ENCODE measurements at regions not wholly inside any gene's neighbourhood (a gene's known extent, or its start where the extent isn't known, plus 50 kb on each side); places are given as distances from the start of the nearest gene placed in this dataset.

- TF ChIP-seq, protein P1, sequence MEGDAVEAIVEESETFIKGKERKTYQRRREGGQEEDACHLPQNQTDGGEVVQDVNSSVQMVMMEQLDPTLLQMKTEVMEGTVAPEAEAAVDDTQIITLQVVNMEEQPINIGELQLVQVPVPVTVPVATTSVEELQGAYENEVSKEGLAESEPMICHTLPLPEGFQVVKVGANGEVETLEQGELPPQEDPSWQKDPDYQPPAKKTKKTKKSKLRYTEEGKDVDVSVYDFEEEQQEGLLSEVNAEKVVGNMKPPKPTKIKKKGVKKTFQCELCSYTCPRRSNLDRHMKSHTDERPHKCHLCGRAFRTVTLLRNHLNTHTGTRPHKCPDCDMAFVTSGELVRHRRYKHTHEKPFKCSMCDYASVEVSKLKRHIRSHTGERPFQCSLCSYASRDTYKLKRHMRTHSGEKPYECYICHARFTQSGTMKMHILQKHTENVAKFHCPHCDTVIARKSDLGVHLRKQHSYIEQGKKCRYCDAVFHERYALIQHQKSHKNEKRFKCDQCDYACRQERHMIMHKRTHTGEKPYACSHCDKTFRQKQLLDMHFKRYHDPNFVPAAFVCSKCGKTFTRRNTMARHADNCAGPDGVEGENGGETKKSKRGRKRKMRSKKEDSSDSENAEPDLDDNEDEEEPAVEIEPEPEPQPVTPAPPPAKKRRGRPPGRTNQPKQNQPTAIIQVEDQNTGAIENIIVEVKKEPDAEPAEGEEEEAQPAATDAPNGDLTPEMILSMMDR (conservative IDR thresholded peaks at IDR 0.05; ENCODE audit: low read depth, low read length), result no peak
- TF ChIP-seq EZH2 (IDR thresholded peaks at IDR 0.05; ENCODE audit: borderline replicate concordance, low read depth, low read length, poor library complexity, severe bottlenecking), result no peak
Observed at GRCh38 chr4:183825346-183825745, 79.8 kb upstream of the STOX2 start.
